Activated naive CD4-positive, alpha-beta T cell treated with anti-CD3 and anti-CD28 coated beads, Interleukin-2, amount 50 U/mL, for 72 hours (primary cell): ENCODE measurements at regions not wholly inside any gene's neighbourhood (a gene's known extent, or its start where the extent isn't known, plus 50 kb on each side); places are given as distances from the start of the nearest gene placed in this dataset.

Experiments
- ATAC-seq, 2 donors: fragments of 150-1000 bp; cut with Tn5 transposase; 2 replicates each; pipeline ENCODE4 v1.10.0; 2021; ENCODE audit warnings: mild to moderate bottlenecking in 2 of 2, moderate library complexity in 2 of 2
- DNase-seq, 2 donors: peaks; one replicate each; pipeline ENCODE4 v3.0.0; 2021 to 2022; ENCODE audit warnings: low spot score in 2 of 2
- H3K27ac Mint-ChIP-seq, 2 donors: one replicate each; pipeline ENCODE4 v1.8.0; 2022; ENCODE audit warnings: mild to moderate bottlenecking in 2 of 2, mixed read lengths in 2 of 2
- H3K36me3 Mint-ChIP-seq, 2 donors: one replicate each; pipeline ENCODE4 v1.8.0; 2022; ENCODE audit warnings: mixed read lengths in 2 of 2
- H3K9me3 Mint-ChIP-seq, 2 donors: one replicate each; pipeline ENCODE4 v1.8.0; 2022; ENCODE audit warnings: mixed read lengths in 2 of 2

DNA sequence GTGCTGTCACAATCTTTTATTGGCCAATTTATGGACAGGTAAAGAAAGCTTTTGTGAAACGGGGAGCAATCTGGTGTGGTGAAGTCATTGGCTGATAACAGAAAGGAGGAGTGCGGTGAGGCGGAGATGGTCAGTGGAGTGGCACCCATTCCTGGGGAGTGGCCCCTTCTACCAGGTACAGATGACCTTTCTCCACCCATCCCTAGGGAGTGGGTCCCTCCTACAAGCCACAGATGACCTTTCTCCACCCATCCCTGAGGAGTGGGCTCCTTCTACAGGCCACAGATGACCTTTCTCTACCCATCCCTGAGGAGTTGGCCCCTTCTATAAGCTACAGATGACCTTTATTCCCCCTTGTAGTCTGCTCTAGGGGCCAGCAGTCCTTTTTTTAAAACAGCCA is 267.6 kb upstream of the IRX2 start:
- no peak overlapping the region for H3K27ac Mint-ChIP-seq
- peaks cover 3 to 5% of the 10 kb centered on the region in 2 donors for H3K9me3 Mint-ChIP-seq
- ATAC-seq (no peak), DNase-seq (no peak)
- H3K36me3 Mint-ChIP-seq: no peaks in the 10 kb centered on the region

GRCh38 chr5:3011764-3012017 is 260.2 kb upstream of the IRX2 start:
- no peak overlapping the region for H3K27ac Mint-ChIP-seq
- no peaks in the 10 kb centered on the region for H3K36me3 Mint-ChIP-seq
- ATAC-seq (no peak), DNase-seq (no peak)
- peaks cover 0 to 13% of the 10 kb centered on the region in 2 donors for H3K9me3 Mint-ChIP-seq

- peaks cover 0 to 16% of the 10 kb centered on the region in 2 donors for H3K9me3 Mint-ChIP-seq
- no peaks in the 10 kb centered on the region for H3K36me3 Mint-ChIP-seq
- H3K27ac Mint-ChIP-seq: peak overlapping the region in 1 of 2 donors; percentile 55
- DNase-seq: no peak
- no peak for ATAC-seq
Measured at GRCh38 chr5:3010953-3011763, 259.7 kb upstream of the IRX2 start.

GRCh38 chr5:3010301-3010952 is 258.9 kb upstream of the IRX2 start:
- no peak for DNase-seq
- H3K27ac Mint-ChIP-seq: no peak overlapping the region
- ATAC-seq: no peak
- peaks cover 0 to 18% of the 10 kb centered on the region in 2 donors for H3K9me3 Mint-ChIP-seq
- no peaks in the 10 kb centered on the region for H3K36me3 Mint-ChIP-seq

DNA sequence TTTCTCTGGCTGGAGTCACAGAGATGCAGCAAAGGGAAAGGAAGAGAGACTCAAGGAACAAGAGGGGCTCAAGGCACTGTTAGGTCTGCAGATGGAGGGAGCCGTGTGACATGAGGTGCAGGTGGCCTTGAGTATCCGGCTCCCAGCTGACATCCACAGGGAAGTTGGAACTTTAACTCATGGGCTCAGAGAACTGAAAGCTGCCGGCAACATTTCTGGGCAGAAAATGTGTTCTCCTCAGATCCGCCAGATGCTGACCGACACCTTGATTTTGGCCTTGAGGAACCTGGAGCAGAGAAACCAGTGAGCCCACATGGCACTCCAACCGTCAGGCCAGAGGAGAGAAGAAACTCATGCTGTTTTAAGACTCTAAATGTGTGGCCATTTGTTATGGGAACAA is 258.1 kb upstream of the IRX2 start:
- Mint-ChIP-seq H3K36me3 (no peaks in the 10 kb centered on the region), H3K9me3 (peaks cover 0 to 15% of the 10 kb centered on the region in 2 donors), H3K27ac (no peak overlapping the region)
- DNase-seq: no peak
- no peak for ATAC-seq

DNA sequence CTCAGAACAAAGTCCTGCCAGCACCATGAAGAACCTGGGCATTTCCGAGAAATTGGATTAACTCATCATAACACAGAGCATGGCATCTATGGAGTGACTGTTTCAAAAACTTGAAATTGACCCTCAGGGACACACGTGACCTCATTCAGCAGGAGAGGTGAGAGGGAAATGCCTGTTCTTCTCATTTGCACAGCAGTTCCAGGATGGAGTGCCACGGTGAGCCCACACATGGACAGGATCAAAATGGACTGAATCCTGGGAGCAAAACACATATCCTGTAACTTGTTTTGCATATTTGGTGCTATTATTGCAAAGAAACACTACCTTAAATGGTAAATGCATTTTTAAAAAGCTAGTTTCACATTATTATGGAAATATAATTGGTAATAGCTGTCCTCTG is 256.1 kb upstream of the IRX2 start:
- ATAC-seq: no peak
- no peak for DNase-seq
- Mint-ChIP-seq H3K9me3 (peaks cover 2 to 15% of the 10 kb centered on the region in 2 donors), H3K27ac (no peak overlapping the region), H3K36me3 (no peaks in the 10 kb centered on the region)

GRCh38 chr5:3006961-3007551 is 255.6 kb upstream of the IRX2 start:
- DNase-seq (no peak), ATAC-seq (no peak)
- H3K36me3 Mint-ChIP-seq: no peaks in the 10 kb centered on the region
- peaks cover 7 to 15% of the 10 kb centered on the region in 2 donors for H3K9me3 Mint-ChIP-seq
- H3K27ac Mint-ChIP-seq: no peak overlapping the region

DNA sequence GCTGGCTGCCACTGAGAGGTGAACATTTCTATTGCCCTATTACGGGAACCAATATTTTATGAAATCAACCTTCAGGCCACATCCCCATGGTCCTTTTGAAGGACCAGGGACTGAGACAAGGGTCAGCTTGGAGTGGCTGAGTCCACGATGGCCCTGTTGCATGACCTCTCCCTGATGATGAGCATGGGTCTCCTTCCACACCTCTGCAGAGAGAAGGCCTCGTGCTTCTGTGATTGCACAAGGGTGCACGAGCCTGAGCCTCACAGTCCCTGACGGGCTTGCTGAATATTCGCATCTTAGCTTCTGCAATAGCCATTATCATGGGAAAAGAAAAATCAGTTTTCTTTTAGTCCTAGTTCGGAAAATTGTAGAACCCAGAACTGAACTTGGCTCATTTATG is 255.0 kb upstream of the IRX2 start:
- Mint-ChIP-seq H3K27ac (no peak overlapping the region), H3K36me3 (no peaks in the 10 kb centered on the region), H3K9me3 (peaks cover 10 to 15% of the 10 kb centered on the region in 2 donors)
- DNase-seq (no peak), ATAC-seq (no peak)

- Mint-ChIP-seq H3K36me3 (no peaks in the 10 kb centered on the region), H3K27ac (no peak overlapping the region), H3K9me3 (peaks cover 10 to 19% of the 10 kb centered on the region in 2 donors)
- ATAC-seq (no peak), DNase-seq (no peak)
Measured at GRCh38 chr5:3004361-3005080, 253.0 kb upstream of the IRX2 start.

GRCh38 chr5:3002230-3002629 is 250.8 kb upstream of the IRX2 start:
- Mint-ChIP-seq H3K36me3 (no peaks in the 10 kb centered on the region), H3K27ac (no peak overlapping the region), H3K9me3 (peaks cover 16 to 19% of the 10 kb centered on the region in 2 donors)
- no peak for ATAC-seq
- no peak for DNase-seq

DNA sequence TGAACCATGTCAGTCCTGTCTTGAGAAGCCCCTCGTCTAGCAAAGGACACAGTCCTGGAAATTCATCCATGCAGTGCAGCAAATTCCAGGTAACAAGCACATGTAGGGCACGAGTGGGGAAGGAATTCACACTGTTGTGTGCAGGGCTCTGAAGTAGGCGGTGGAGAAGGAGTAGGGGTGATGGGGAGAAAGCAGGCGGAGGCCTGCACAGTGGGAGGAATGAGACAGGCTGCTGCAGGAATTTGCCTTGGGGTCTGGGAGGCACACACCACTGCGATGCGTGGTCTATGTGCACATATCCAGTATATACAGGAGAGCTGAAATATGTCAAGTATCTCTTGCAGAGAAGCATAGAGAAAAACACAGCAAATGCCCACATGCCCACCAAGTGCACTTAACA is 249.2 kb upstream of the IRX2 start:
- H3K36me3 Mint-ChIP-seq: no peaks in the 10 kb centered on the region
- no peak overlapping the region for H3K27ac Mint-ChIP-seq
- DNase-seq: no peak
- ATAC-seq: no peak
- H3K9me3 Mint-ChIP-seq: peaks cover 10 to 16% of the 10 kb centered on the region in 2 donors

- ATAC-seq (no peak), DNase-seq (no peak)
- H3K9me3 Mint-ChIP-seq: peaks cover 10 to 16% of the 10 kb centered on the region in 2 donors
- H3K36me3 Mint-ChIP-seq: no peaks in the 10 kb centered on the region
- H3K27ac Mint-ChIP-seq: no peak overlapping the region
Measured at GRCh38 chr5:2999926-3000325, 248.4 kb upstream of the IRX2 start.

- Mint-ChIP-seq H3K27ac (no peak overlapping the region), H3K9me3 (peaks cover 14 to 16% of the 10 kb centered on the region in 2 donors), H3K36me3 (no peaks in the 10 kb centered on the region)
- DNase-seq: no peak
- no peak for ATAC-seq
Measured at GRCh38 chr5:2998106-2998505, 246.6 kb upstream of the IRX2 start.

GRCh38 chr5:2997179-2997578 is 245.7 kb upstream of the IRX2 start:
- H3K9me3 Mint-ChIP-seq: peaks cover 10 to 14% of the 10 kb centered on the region in 2 donors
- DNase-seq: no peak
- H3K36me3 Mint-ChIP-seq: no peaks in the 10 kb centered on the region
- H3K27ac Mint-ChIP-seq: no peak overlapping the region
- no peak for ATAC-seq

DNA sequence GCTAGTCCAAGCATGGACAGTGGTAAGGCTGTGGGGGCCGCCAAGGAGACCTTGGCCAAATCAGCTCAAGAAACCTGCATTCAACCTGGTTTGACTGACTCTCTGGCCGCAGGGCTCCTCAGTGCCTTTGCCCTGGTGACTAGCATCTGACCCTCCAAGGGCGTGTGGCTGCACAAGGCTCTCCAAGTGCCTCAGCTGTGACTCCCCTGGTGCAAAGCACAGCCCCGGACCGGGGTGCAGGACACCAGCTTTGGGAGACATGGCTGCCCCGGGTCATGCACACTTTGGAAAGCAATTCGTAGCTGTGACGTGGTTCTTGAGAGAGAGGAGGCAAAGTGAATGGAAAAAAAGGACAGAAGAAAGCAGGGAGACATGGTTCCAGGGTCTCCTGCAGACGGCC is 245.2 kb upstream of the IRX2 start:
- ATAC-seq (no peak), DNase-seq (no peak)
- H3K36me3 Mint-ChIP-seq: no peaks in the 10 kb centered on the region
- H3K27ac Mint-ChIP-seq: no peak overlapping the region
- H3K9me3 Mint-ChIP-seq: peaks cover 5 to 14% of the 10 kb centered on the region in 2 donors

DNA sequence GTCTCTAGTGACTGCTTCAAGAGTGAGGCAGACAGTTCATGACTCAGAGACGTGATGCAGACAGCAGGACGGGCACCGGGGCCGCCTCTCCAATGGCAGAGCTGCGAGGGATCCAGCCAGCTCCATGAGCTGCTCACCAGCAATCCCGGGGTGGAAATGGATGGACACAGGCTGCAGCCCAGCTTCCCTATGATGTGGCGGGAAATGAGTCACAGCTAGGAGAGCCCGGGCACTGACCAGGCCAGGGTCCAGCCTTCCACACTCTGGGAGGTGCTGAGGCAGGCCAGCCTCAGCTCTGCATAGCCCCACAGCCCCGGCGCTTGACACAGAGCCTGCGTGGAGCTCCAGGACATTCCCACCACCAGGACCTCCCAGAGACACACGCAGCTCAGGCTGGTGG is 244.8 kb upstream of the IRX2 start:
- Mint-ChIP-seq H3K9me3 (peaks cover 5 to 14% of the 10 kb centered on the region in 2 donors), H3K27ac (no peak overlapping the region), H3K36me3 (no peaks in the 10 kb centered on the region)
- DNase-seq (no peak), ATAC-seq (no peak)

GRCh38 chr5:2995667-2996066 is 244.2 kb upstream of the IRX2 start:
- no peak overlapping the region for H3K27ac Mint-ChIP-seq
- peaks cover 5 to 13% of the 10 kb centered on the region in 2 donors for H3K9me3 Mint-ChIP-seq
- H3K36me3 Mint-ChIP-seq: no peaks in the 10 kb centered on the region
- no peak for ATAC-seq
- DNase-seq: no peak
